Lung (tissue), 11 donors: ENCODE measurements at regions not wholly inside any gene's neighbourhood (a gene's known extent, or its start where the extent isn't known, plus 50 kb on each side); places are given as distances from the start of the nearest gene placed in this dataset.

ENCODE experiments used
- ATAC-seq: fragments of 200-7000 bp; cut with Tn5 transposase; one replicate; pipeline ENCODE4 v1.9.1; 2020; ENCODE audit warnings: moderate number of reproducible peaks; ENCODE audit not compliant: insufficient read depth, low FRiP score
- DNase-seq, 3 donors: peaks; one replicate each; pipeline ENCODE4 v3.0.0-alpha.2; 2013 to 2017
- H3K27ac ChIP-seq, 2 donors: one replicate each; pipeline ENCODE4 v1.5.1; 2013; ENCODE audit warnings: mild to moderate bottlenecking in 2 of 2, moderate library complexity in 2 of 2, control low read depth in 1 of 2, inconsistent platforms in 1 of 2, low read depth in 1 of 2, low read length in 1 of 2
- H3K27me3 ChIP-seq, 3 donors: one replicate each; pipeline ENCODE4 v1.5.1; 2013; ENCODE audit warnings: low read length in 2 of 3; ENCODE audit not compliant: control insufficient read depth in 3 of 3, insufficient read depth in 3 of 3
- H3K36me3 ChIP-seq, 4 donors: one replicate each; pipeline ENCODE4 v1.5.1; 2013; ENCODE audit warnings: low read length in 4 of 4, mild to moderate bottlenecking in 1 of 4, moderate library complexity in 1 of 4; ENCODE audit not compliant: control insufficient read depth in 4 of 4, insufficient read depth in 4 of 4
- H3K4me1 ChIP-seq, 5 donors: one replicate each; pipeline ENCODE4 v1.5.1; 2013; ENCODE audit warnings: low read length in 5 of 5, mild to moderate bottlenecking in 2 of 5, moderate library complexity in 1 of 5; ENCODE audit not compliant: control insufficient read depth in 5 of 5, insufficient read depth in 5 of 5
- H3K4me3 ChIP-seq: one replicate; pipeline ENCODE4 v1.5.1; 2013; ENCODE audit warnings: mild to moderate bottlenecking, control low read depth, moderate library complexity
- H3K9ac ChIP-seq, 2 donors: one replicate each; pipeline ENCODE4 v1.5.1; 2013; ENCODE audit warnings: low read length in 2 of 2, control low read depth in 1 of 2; ENCODE audit not compliant: insufficient read depth in 1 of 2
- H3K9me3 ChIP-seq, 4 donors: one replicate each; pipeline ENCODE4 v1.5.1; 2013; ENCODE audit warnings: low read length in 3 of 4, mild to moderate bottlenecking in 1 of 4, moderate library complexity in 1 of 4; ENCODE audit not compliant: control insufficient read depth in 4 of 4, insufficient read depth in 3 of 4
- WGBS, 2 donors: extraction: QIAGEN DNeasy Blood & Tissue Kit; methylation state at CpG; one replicate each; pipeline ENCODE4 v1.1.7; 2013; 5-methylcytosine and 5-hydroxymethylcytosine counted together
- TF ChIP-seq, protein P1 (sequence below): IDR thresholded peaks from 2 replicates; pipeline ENCODE4 v1.5.1; 2012; ENCODE audit warnings: mild to moderate bottlenecking; ENCODE audit errors: control extremely low read depth, extremely low read depth
- donor health status: control.
- donor health status: control.
- donor health status: Bipolar disorder and iron deficiency.
- donor health status: healthy.
- donor health status: DM: yes; HTN: yes; CAD: no.

DNA sequence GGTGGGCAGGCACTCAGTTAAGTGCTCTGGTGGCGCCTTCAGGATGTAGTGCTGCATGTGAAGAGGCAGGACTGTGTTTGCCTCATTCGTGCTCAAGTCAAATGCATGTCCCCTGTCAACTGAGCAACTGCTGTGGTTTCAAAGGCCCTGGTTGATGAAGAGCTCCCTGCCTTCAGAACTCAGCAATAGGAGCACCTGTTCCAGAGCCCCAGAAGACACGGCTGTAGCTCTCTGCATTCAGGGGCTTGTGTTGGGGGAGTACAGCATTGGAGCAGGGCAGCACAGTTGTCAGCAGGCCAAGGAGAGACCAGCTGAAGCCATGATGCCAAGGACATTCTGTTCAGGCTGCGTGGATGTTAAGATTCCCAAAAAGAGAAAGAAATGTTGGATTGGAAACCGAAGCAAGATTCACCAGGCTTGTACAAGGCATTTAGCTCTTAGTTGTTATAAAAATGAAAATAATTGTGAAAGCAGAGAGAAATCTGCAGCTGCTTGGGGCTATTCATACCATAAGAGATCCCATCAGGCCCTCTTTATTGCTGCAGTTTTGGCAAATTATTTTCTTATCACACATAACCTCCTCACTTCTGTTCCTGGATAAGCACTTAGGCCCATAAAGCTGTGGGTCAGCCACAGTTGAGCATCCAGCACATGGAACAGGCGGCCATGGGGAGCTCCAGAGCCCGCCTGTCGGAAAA is 252.4 kb upstream of the ZNF521 start:
- Histone ChIP-seq H3K9me3 (peaks cover 0 to 4% (median 0%) of the 10 kb centered on the region in 4 donors), H3K9ac (no peak overlapping the region), H3K27me3 (peaks cover 0 to 5% (median 0%) of the 10 kb centered on the region in 3 donors), H3K4me1 (no peaks in the 10 kb centered on the region), H3K27ac (no peak overlapping the region), H3K36me3 (no peaks in the 10 kb centered on the region), H3K4me3 (no peak overlapping the region)
- TF ChIP-seq, protein P1, sequence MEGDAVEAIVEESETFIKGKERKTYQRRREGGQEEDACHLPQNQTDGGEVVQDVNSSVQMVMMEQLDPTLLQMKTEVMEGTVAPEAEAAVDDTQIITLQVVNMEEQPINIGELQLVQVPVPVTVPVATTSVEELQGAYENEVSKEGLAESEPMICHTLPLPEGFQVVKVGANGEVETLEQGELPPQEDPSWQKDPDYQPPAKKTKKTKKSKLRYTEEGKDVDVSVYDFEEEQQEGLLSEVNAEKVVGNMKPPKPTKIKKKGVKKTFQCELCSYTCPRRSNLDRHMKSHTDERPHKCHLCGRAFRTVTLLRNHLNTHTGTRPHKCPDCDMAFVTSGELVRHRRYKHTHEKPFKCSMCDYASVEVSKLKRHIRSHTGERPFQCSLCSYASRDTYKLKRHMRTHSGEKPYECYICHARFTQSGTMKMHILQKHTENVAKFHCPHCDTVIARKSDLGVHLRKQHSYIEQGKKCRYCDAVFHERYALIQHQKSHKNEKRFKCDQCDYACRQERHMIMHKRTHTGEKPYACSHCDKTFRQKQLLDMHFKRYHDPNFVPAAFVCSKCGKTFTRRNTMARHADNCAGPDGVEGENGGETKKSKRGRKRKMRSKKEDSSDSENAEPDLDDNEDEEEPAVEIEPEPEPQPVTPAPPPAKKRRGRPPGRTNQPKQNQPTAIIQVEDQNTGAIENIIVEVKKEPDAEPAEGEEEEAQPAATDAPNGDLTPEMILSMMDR, result no peak
- ATAC-seq (no peak), DNase-seq (no peak)
- WGBS, 2 donors, result 89 to 96% methylated on average over 8 of the region's 8 CpGs

DNA sequence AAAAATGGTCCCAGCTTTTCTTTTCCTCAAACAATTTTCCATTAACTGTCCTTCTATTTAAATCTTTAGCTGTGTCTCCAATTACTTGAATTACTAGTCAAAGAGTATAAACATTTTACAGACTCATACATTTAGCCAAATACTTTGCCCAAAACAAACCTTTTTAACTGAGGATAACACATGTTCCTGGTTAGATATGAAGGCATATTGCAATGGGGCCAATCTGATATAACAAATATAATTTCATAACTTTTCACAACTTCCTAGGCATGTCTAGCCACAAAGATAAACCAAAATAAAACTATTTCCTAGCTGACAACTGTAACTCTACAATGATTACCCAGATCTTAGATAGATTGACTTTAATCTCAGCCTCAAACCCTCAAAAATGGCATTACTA is 247.5 kb upstream of the ZNF521 start:
- Histone ChIP-seq H3K4me1 (no peaks in the 10 kb centered on the region), H3K27me3 (peaks cover 0 to 5% (median 0%) of the 10 kb centered on the region in 3 donors), H3K4me3 (no peak overlapping the region), H3K36me3 (no peaks in the 10 kb centered on the region), H3K27ac (no peak overlapping the region), H3K9ac (no peak overlapping the region), H3K9me3 (peaks cover 0 to 2% (median 0%) of the 10 kb centered on the region in 4 donors)
- DNase-seq (no peak), ATAC-seq (no peak)
- TF ChIP-seq, protein P1, result no peak

DNA sequence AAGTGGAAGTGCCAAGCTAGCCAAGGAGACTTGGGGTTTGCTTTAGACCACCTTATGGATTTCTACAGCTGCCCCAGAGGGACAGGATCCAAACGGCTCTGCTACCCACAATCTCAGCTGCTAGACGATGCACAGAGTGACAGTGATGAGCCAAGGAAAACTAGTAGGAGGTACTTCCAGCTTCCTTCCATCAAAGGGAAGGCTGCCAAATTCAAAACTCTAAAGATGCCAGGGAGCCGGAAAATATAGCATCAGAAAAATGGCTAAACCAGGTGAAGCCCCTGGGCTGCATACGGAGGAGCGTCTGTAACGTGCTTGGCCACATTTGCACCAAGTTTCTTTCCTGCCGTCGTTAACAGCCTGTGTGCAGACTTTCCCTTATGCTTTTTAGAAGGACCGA is 245.5 kb upstream of the ZNF521 start:
- H3K9ac ChIP-seq, result no peak overlapping the region
- 77 to 85% methylated on average over 9 of the region's 9 CpGs for WGBS, 2 donors
- H3K4me1 ChIP-seq, result no peaks in the 10 kb centered on the region
- H3K27me3 ChIP-seq, result peaks cover 0 to 5% (median 0%) of the 10 kb centered on the region in 3 donors
- no peak overlapping the region for H3K4me3 ChIP-seq
- no peaks in the 10 kb centered on the region for H3K9me3 ChIP-seq
- no peaks in the 10 kb centered on the region for H3K36me3 ChIP-seq
- H3K27ac ChIP-seq, result no peak overlapping the region
- no peak for ATAC-seq
- TF ChIP-seq, protein P1, result no peak
- DNase-seq, result no peak
